Ishikawa (cell line): ENCODE measurements at regions not wholly inside any gene's neighbourhood (a gene's known extent, or its start where the extent isn't known, plus 50 kb on each side); places are given as distances from the start of the nearest gene placed in this dataset.

Experiments used
- CEBPB ChIP-seq: IDR thresholded peaks from 2 replicates; pipeline ENCODE4 v1.6.1; 2012
- CREB1 ChIP-seq: IDR thresholded peaks from 2 replicates; pipeline ENCODE4 v1.6.1; 2012; ENCODE audit warnings: low read depth
- EGR1 ChIP-seq: IDR thresholded peaks from 2 replicates; pipeline ENCODE4 v1.6.1; 2012
- EP300 ChIP-seq: IDR thresholded peaks from 2 replicates; pipeline ENCODE4 v1.6.1; 2012; ENCODE audit warnings: borderline replicate concordance
- FOXM1 ChIP-seq: IDR thresholded peaks from 2 replicates; pipeline ENCODE4 v1.6.1; 2012; ENCODE audit warnings: low read depth, borderline replicate concordance
- MAX ChIP-seq: IDR thresholded peaks from 2 replicates; pipeline ENCODE4 v1.6.1; 2012
- NFIC ChIP-seq: IDR thresholded peaks from 2 replicates; pipeline ENCODE4 v1.6.1; 2012
- RAD21 ChIP-seq: IDR thresholded peaks from 2 replicates; pipeline ENCODE4 v1.6.1; 2012; ENCODE audit warnings: low read depth
- REST ChIP-seq: IDR thresholded peaks from 2 replicates; pipeline ENCODE4 v1.6.1; 2012; ENCODE audit warnings: low read depth, mild to moderate bottlenecking
- TAF1 ChIP-seq: IDR thresholded peaks from 2 replicates; pipeline ENCODE4 v1.6.1; 2012; ENCODE audit warnings: low read depth, mild to moderate bottlenecking
- TCF12 ChIP-seq: IDR thresholded peaks from 2 replicates; pipeline ENCODE4 v1.6.1; 2012; ENCODE audit warnings: low read depth
- TEAD4 ChIP-seq: IDR thresholded peaks from 2 replicates; pipeline ENCODE4 v1.6.1; 2012
- USF1 ChIP-seq: IDR thresholded peaks from 2 replicates; pipeline ENCODE4 v1.6.1; 2012
- YY1 ChIP-seq: IDR thresholded peaks from 2 replicates; pipeline ENCODE4 v1.6.1; 2012; ENCODE audit warnings: low read depth
- ZBTB7A ChIP-seq: IDR thresholded peaks from 2 replicates; pipeline ENCODE4 v1.6.1; 2012; ENCODE audit warnings: low read depth

GRCh38 chr1:18001725-18002124 is 105.9 kb upstream of the IGSF21 start:
- TF ChIP-seq MAX (no peak), TCF12 (no peak), TEAD4 (no peak), TAF1 (no peak), USF1 (no peak), EGR1 (no peak), CEBPB (no peak), EP300 (no peak), REST (no peak), CREB1 (no peak)

GRCh38 chr1:18004278-18004677 is 103.3 kb upstream of the IGSF21 start:
- TF ChIP-seq RAD21, result no peak
- TF ChIP-seq TEAD4, result no peak
- no peak for TF ChIP-seq FOXM1
- no peak for TF ChIP-seq REST
- no peak for TF ChIP-seq EP300
- no peak for TF ChIP-seq CEBPB
- no peak for TF ChIP-seq ZBTB7A
- TF ChIP-seq USF1, result no peak
- TF ChIP-seq YY1, result no peak
- TF ChIP-seq NFIC, result no peak
- no peak for TF ChIP-seq TCF12
- no peak for TF ChIP-seq EGR1

- TF ChIP-seq FOXM1, result no peak
- TF ChIP-seq YY1, result no peak
- no peak for TF ChIP-seq EP300
- no peak for TF ChIP-seq EGR1
- no peak for TF ChIP-seq TEAD4
- no peak for TF ChIP-seq MAX
- TF ChIP-seq ZBTB7A, result no peak
- no peak for TF ChIP-seq REST
- no peak for TF ChIP-seq TCF12
- no peak for TF ChIP-seq CREB1
- TF ChIP-seq TAF1, result no peak
- no peak for TF ChIP-seq NFIC
- no peak for TF ChIP-seq RAD21
- TF ChIP-seq USF1, result no peak
- no peak for TF ChIP-seq CEBPB
These were observed 102.4 kb upstream of the IGSF21 start for GRCh38 chr1:18005238-18005637.

- TF ChIP-seq EP300, result no peak
- TF ChIP-seq ZBTB7A, result no peak
- TF ChIP-seq TCF12, result no peak
- no peak for TF ChIP-seq USF1
- no peak for TF ChIP-seq TAF1
- no peak for TF ChIP-seq REST
- TF ChIP-seq TEAD4, result no peak
- no peak for TF ChIP-seq RAD21
- no peak for TF ChIP-seq NFIC
These were observed 100.1 kb upstream of the IGSF21 start for GRCh38 chr1:18007391-18008041.
